WERI-Rb-1 (cell line): ENCODE measurements at regions not wholly inside any gene's neighbourhood (a gene's known extent, or its start where the extent isn't known, plus 50 kb on each side); places are given as distances from the start of the nearest gene placed in this dataset.
A peak's percentile ranks its signal among the peaks of the same experiment; 100 is the strongest.

Source experiments
- DNase-seq: peaks from one replicate; pipeline ENCODE4 v3.0.0-alpha.2; 2020
- H3K27ac ChIP-seq: fragments of 250-450 bp; sonication (Bioruptor Pico); 2 replicates; pipeline ENCODE4 v1.5.1; 2020; ENCODE audit warnings: mild to moderate bottlenecking, moderate library complexity
- H3K27me3 ChIP-seq: fragments of 250-450 bp; sonication (Bioruptor Pico); 2 replicates; pipeline ENCODE4 v1.5.1; 2021; ENCODE audit warnings: mild to moderate bottlenecking, low read depth, moderate library complexity; ENCODE audit not compliant: insufficient read depth, severe bottlenecking
- H3K36me3 ChIP-seq: fragments of 250-450 bp; sonication (Bioruptor Pico); 2 replicates; pipeline ENCODE4 v1.5.1; 2020; ENCODE audit warnings: mild to moderate bottlenecking, moderate library complexity
- H3K4me3 ChIP-seq: 2 replicates; pipeline ENCODE4 v1.5.1; 2011; ENCODE audit warnings: low read depth, mild to moderate bottlenecking, control low read depth, low read length
- H3K9me3 ChIP-seq: fragments of 250-450 bp; sonication (Bioruptor Pico); 2 replicates; pipeline ENCODE4 v1.5.1; 2021; ENCODE audit warnings: mild to moderate bottlenecking, moderate library complexity; ENCODE audit not compliant: severe bottlenecking
- CTCF ChIP-seq: IDR thresholded peaks from 2 replicates; pipeline ENCODE4 v1.5.1; 2011; ENCODE audit warnings: low read depth, mild to moderate bottlenecking, control low read depth, inconsistent platforms, low read length

- H3K9me3 ChIP-seq = no peaks in the 10 kb centered on the region
- no peak overlapping the region for H3K4me3 ChIP-seq
- no peaks in the 10 kb centered on the region for H3K36me3 ChIP-seq
- no peaks in the 10 kb centered on the region for H3K27me3 ChIP-seq
- peak overlapping the region; percentile 44 for H3K27ac ChIP-seq
- DNase-seq = no peak
- no peak for TF ChIP-seq CTCF
Measured at GRCh38 chr16:86931410-86931941, 353.1 kb downstream of the FOXL1 start.

GRCh38 chr16:86932130-86932982, 354.0 kb downstream of the FOXL1 start:
- no peak for DNase-seq
- H3K36me3 ChIP-seq = no peaks in the 10 kb centered on the region

GRCh38 chr16:86934581-86935375, 356.4 kb downstream of the FOXL1 start:
- Histone ChIP-seq H3K9me3 (no peaks in the 10 kb centered on the region), H3K4me3 (no peak overlapping the region), H3K27me3 (no peaks in the 10 kb centered on the region), H3K27ac (no peak overlapping the region), H3K36me3 (no peaks in the 10 kb centered on the region)
- TF ChIP-seq CTCF = no peak
- no peak for DNase-seq

More at GRCh38 chr16:86932130-86932982, 354.0 kb downstream of the FOXL1 start:
- TF ChIP-seq CTCF = no peak
- no peaks in the 10 kb centered on the region for H3K9me3 ChIP-seq
- no peaks in the 10 kb centered on the region for H3K27me3 ChIP-seq
- no peak overlapping the region for H3K27ac ChIP-seq
- H3K4me3 ChIP-seq = no peak overlapping the region

GRCh38 chr16:86939609-86940008, 361.3 kb downstream of the FOXL1 start:
- H3K9me3 ChIP-seq = no peaks in the 10 kb centered on the region
- DNase-seq = no peak
- no peak overlapping the region for H3K4me3 ChIP-seq
- no peak for TF ChIP-seq CTCF
- no peaks in the 10 kb centered on the region for H3K27me3 ChIP-seq
- no peaks in the 10 kb centered on the region for H3K36me3 ChIP-seq
- no peak overlapping the region for H3K27ac ChIP-seq

GRCh38 chr16:86941731-86942130, 363.4 kb downstream of the FOXL1 start:
- no peaks in the 10 kb centered on the region for H3K27me3 ChIP-seq
- H3K36me3 ChIP-seq = no peaks in the 10 kb centered on the region
- no peak for DNase-seq
- H3K27ac ChIP-seq = no peak overlapping the region
- TF ChIP-seq CTCF = no peak
- no peak overlapping the region for H3K4me3 ChIP-seq
- H3K9me3 ChIP-seq = no peaks in the 10 kb centered on the region
